ENCODE measurements at regions not wholly inside any gene's neighbourhood (a gene's known extent, or its start where the extent isn't known, plus 50 kb on each side); places are given as distances from the start of the nearest gene placed in this dataset.
"Not testable (repeated sequence)": the region's sequence is repeated elsewhere in the genome, so short reads cannot be mapped to it uniquely, and the experiment has no call there.

GRCh38 chr15:84550503-84550902, 50.3 kb upstream of the ZSCAN2 start:
- not testable (repeated sequence) for DNase-seq

Data from activated CD4-positive, alpha-beta T cell treated with anti-CD3 and anti-CD28 coated beads for 48 hours (primary cell).